ENCODE measurements at regions not wholly inside any gene's neighbourhood (a gene's known extent, or its start where the extent isn't known, plus 50 kb on each side); places are given as distances from the start of the nearest gene placed in this dataset.

DNA sequence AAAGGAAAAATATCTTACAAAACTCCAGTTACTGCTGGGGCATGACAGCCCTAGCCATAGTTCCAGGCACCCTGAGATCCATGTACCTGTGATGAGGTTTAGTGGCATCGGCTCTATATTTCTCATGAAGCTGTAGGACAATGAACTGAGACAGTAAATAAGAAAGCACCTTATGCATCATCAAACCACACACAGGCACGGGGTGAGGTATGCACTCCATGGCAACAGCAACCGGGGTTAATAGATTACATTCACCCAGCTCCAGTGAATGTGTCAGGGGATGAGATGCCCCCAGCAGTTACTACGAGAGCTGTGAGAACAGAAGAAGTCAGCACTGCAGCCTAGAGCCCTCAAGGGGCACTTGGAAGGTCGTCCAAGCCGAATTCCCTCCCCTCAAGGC lies 162.0 kb upstream of the S1PR3 start:
- Histone ChIP-seq H3K4me1 (ENCODE audit: insufficient read depth, poor library complexity, severe bottlenecking) (peaks cover 6% of the 10 kb centered on the region), H3K4me3 (ENCODE audit: severe bottlenecking) (no peak overlapping the region), H3K9me3 (ENCODE audit: severe bottlenecking) (no peaks in the 10 kb centered on the region), H3K27me3 (ENCODE audit: insufficient read depth, poor library complexity, severe bottlenecking) (no peaks in the 10 kb centered on the region), H3K27ac (ENCODE audit: poor library complexity, severe bottlenecking) (no peak overlapping the region), H3K36me3 (ENCODE audit: low read depth) (no peaks in the 10 kb centered on the region)
- 0 out of 3 replicates have a peak, but pooled peaks have one; percentile 17 for ATAC-seq (ENCODE audit: low read depth)
- no peak for TF ChIP-seq CTCF (IDR thresholded peaks at IDR 0.05; ENCODE audit: poor library complexity, severe bottlenecking)
- DNase-seq (ENCODE audit: low spot score): no peak

- Histone ChIP-seq H3K4me1 (ENCODE audit: insufficient read depth, poor library complexity, severe bottlenecking) (peaks cover 13% of the 10 kb centered on the region), H3K27ac (ENCODE audit: poor library complexity, severe bottlenecking) (no peak overlapping the region), H3K9me3 (ENCODE audit: severe bottlenecking) (no peaks in the 10 kb centered on the region), H3K27me3 (ENCODE audit: insufficient read depth, poor library complexity, severe bottlenecking) (no peaks in the 10 kb centered on the region), H3K4me3 (ENCODE audit: severe bottlenecking) (no peak overlapping the region), H3K36me3 (ENCODE audit: low read depth) (no peaks in the 10 kb centered on the region)
- ATAC-seq (ENCODE audit: low read depth) (no peak), DNase-seq (ENCODE audit: low spot score) (no peak)
- TF ChIP-seq CTCF (IDR thresholded peaks at IDR 0.05; ENCODE audit: poor library complexity, severe bottlenecking): no peak
These were observed 159.4 kb upstream of the S1PR3 start for GRCh38 chr9:88831713-88832407.

DNA sequence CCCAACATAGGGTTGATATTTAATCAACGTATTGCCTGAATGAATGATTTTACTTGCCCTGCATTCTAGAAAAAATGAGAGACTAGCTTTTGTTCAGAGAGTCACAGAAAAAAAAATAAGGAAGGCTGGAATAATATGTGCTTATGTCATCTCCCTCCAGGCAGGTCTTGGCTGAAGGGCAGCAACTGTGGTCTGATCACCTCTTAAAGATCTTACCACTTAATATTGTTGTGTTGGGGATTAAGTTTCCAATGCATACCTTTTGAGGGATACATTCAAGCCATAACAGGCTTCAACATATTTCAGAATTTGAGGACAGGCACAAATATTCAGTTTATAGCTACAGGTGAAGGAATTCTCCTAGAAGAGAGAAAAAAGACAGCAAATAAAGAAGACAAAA lies 157.3 kb upstream of the S1PR3 start:
- no peak for TF ChIP-seq CTCF (IDR thresholded peaks at IDR 0.05; ENCODE audit: poor library complexity, severe bottlenecking)
- ATAC-seq (ENCODE audit: low read depth) (peak; percentile 41; the same call in 1 of the 3 replicates), DNase-seq (ENCODE audit: low spot score) (no peak)
- no peaks in the 10 kb centered on the region for H3K9me3 ChIP-seq (ENCODE audit: severe bottlenecking)
- no peak overlapping the region for H3K4me3 ChIP-seq (ENCODE audit: severe bottlenecking)
- H3K27ac ChIP-seq (ENCODE audit: poor library complexity, severe bottlenecking): peak overlapping the region; percentile 21
- H3K27me3 ChIP-seq (ENCODE audit: insufficient read depth, poor library complexity, severe bottlenecking): no peaks in the 10 kb centered on the region
- peaks cover 13% of the 10 kb centered on the region for H3K4me1 ChIP-seq (ENCODE audit: insufficient read depth, poor library complexity, severe bottlenecking)
- no peaks in the 10 kb centered on the region for H3K36me3 ChIP-seq (ENCODE audit: low read depth)

- no peaks in the 10 kb centered on the region for H3K9me3 ChIP-seq (ENCODE audit: severe bottlenecking)
- H3K36me3 ChIP-seq (ENCODE audit: low read depth): no peaks in the 10 kb centered on the region
- no peak for TF ChIP-seq CTCF (IDR thresholded peaks at IDR 0.05; ENCODE audit: poor library complexity, severe bottlenecking)
- no peak for DNase-seq (ENCODE audit: low spot score)
- H3K4me1 ChIP-seq (ENCODE audit: insufficient read depth, poor library complexity, severe bottlenecking): peaks cover 13% of the 10 kb centered on the region
- H3K4me3 ChIP-seq (ENCODE audit: severe bottlenecking): no peak overlapping the region
- peak overlapping the region; percentile 21 for H3K27ac ChIP-seq (ENCODE audit: poor library complexity, severe bottlenecking)
- no peak for ATAC-seq (ENCODE audit: low read depth)
- no peaks in the 10 kb centered on the region for H3K27me3 ChIP-seq (ENCODE audit: insufficient read depth, poor library complexity, severe bottlenecking)
These were observed 156.2 kb upstream of the S1PR3 start for GRCh38 chr9:88835038-88835466.

DNA sequence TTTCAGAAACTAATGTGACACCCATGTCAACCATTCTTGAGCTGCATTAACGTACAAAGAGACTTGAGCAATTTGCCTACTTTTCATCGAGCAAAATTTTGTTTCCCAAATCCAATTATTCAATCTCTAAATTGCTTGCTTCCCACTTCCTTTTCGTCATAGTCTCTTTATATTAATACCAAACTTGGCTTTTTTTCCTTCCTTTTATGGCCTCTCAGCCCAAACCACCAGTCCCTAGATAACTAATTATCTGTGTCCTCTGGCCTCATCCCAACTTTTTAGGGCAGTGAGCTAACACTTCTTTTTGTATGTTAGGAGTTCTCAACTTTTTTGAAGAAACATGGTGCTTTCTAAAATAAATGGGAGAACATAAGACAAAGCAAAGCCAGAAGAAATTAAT lies 155.5 kb upstream of the S1PR3 start:
- no peak for TF ChIP-seq CTCF (IDR thresholded peaks at IDR 0.05; ENCODE audit: poor library complexity, severe bottlenecking)
- ATAC-seq (ENCODE audit: low read depth) (no peak), DNase-seq (ENCODE audit: low spot score) (no peak)
- H3K27me3 ChIP-seq (ENCODE audit: insufficient read depth, poor library complexity, severe bottlenecking): no peaks in the 10 kb centered on the region
- peaks cover 13% of the 10 kb centered on the region for H3K4me1 ChIP-seq (ENCODE audit: insufficient read depth, poor library complexity, severe bottlenecking)
- no peak overlapping the region for H3K27ac ChIP-seq (ENCODE audit: poor library complexity, severe bottlenecking)
- H3K9me3 ChIP-seq (ENCODE audit: severe bottlenecking): no peaks in the 10 kb centered on the region
- H3K36me3 ChIP-seq (ENCODE audit: low read depth): no peaks in the 10 kb centered on the region
- no peak overlapping the region for H3K4me3 ChIP-seq (ENCODE audit: severe bottlenecking)

Data from RWPE2 (cell line).